Hematopoietic multipotent progenitor cell treated with erythropoietin and hydrocortisone succinate and interleukin-3 and kit ligand, for 4 days (in vitro differentiated cells): ENCODE measurements at regions not wholly inside any gene's neighbourhood (a gene's known extent, or its start where the extent isn't known, plus 50 kb on each side); places are given as distances from the start of the nearest gene placed in this dataset.
"Not testable (repeated sequence)": the region's sequence is repeated elsewhere in the genome, so short reads cannot be mapped to it uniquely, and the experiment has no call there.

Experiments
- DNase-seq: peaks from one replicate; pipeline ENCODE4 v3.0.0-alpha.2; 2015

DNA sequence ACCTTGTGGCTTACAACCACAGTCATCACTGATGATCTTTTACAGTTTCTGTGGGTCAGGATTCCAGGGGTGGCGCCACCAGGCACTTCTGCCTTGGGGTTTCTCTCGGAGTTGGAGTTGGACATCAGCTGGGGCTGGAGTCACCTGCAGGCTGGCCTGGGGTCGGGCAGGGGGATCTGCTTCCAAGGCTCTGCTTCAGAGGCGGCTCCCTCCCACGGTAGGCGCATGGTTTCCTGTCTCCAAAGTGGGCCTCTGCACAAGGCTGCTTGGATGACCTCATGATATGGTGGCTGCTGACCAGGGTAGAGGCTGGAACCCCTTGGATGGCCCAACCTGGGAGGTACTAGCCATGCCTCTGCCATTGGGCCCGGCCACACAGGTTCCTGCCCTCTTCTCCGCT, 170.6 kb upstream of the CIBAR2 start:
- DNase-seq, result no peak

DNA sequence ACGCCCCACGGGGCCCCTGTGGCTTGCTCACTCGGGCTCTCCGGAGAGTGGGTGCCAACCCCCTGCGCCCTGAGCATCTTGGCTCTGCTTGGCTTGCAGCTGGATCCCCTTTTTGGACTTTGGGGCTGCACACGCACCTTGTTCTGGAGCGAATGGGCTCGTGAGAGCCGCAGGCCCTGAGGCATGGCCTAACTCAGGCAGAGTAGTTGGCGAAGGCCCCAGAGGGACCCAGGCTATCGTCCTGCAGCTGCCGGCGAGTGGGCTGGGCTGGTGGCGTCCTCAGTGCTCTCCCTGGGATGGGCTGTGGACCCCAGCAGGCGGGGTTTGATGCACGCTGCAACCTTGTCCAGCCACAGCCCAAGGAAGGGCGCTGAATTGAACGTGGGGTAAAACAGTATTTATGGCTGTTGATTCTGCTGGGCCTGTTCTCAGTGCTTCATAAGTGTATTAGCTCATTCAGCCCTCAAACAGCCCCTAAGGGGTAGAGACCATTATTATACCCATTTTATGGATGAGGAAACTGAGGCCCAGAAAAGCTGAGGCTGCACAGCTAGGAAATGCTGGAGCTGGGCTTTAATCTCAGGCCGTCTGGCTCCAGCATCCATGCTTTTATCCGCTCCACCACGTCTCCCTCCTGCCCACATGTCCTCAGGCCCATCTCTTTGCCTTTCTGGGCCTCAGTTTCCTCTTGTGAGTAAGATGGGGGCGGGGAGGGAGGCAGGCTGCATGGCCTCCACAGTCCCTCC, 171.2 kb upstream of the CIBAR2 start:
- DNase-seq, result no peak

DNA sequence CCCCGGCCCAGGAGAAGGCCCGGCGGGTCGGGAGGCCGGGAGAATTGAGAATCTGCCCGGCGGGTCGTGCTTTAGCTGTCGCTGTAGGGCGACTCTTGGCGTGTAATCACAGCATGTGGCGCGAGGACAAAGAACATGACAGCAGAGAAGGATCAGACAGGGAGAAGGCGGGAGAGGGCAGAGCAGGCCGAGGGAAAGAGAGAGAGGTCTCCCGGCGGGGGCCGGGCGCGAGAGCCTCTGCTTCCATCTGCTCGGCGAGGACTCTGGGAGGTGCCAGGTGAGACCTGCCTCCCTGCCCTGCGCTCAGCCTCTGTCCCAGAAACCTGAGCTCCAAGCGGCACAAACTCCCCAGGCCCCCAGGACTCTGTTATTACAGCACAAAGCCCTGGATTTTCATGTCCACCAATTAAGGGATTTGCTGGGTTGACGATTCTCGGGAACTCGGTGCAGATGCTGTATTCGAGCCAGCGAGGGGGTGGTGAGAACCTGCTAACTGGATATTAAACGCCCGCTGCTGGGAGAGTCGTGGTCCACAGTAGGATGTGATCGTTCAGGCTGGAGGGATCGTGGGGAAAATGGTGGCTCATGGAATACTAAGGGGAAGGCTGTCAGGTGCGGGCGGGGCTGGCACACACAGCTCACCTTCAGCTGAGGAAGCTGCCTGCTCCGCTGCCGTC, 172.0 kb upstream of the CIBAR2 start:
- DNase-seq, result no peak

DNA sequence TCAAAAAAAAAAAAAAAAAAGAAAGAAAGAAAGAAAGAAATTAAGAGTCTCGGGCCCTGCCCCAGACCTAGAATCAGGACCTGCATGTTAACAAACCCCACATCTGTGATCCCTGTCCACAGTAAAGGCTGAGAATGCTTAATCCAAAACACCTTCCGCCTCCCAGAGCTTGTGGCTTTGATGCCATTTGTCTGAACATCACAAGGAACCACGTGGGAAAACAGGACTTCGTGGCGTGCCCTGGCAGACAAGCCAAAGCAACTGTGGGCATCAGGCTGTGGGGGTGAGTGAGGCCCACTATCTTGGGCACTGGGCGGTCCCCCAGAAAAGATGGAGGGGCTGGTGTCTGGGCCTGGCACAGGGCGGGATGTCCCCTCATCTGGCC, 173.4 kb upstream of the CIBAR2 start:
- no peak for DNase-seq

DNA sequence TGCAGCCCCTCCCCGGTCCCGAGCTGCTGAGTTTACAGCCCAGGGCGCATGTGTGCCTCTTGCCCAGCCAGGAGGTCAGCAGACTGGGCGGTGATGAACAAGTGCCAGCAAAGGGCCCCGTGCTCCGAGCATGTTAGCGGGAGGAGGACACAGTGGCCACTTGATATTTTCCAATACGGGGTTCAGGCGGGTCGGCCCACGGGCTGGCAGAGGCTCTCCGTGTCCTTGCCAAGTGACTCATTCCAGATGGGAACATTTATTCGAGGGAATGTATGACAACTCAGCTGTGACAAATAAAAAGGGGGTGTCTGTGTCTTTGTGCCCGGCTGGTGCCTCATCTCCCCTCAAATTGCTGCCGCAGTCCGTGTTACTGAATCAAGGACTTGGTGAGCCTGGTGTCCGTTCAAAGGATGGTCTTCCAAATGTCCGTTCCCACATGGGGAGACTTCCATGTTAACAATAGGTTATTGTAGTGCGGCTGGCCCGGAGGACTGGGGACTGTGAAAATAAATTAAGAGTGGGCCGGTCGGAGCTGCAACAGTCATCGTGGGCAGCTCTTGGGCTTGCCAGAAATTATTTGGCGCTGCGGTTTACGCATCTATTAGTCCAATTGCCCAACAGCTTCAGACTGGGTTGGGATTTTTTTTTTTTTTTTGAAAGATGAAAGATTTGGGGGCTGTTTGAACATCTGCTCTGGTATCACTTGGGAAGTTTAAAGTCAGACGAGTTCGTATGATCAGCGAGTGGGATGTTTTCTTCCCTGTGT, 174.0 kb upstream of the CIBAR2 start:
- no peak for DNase-seq

DNA sequence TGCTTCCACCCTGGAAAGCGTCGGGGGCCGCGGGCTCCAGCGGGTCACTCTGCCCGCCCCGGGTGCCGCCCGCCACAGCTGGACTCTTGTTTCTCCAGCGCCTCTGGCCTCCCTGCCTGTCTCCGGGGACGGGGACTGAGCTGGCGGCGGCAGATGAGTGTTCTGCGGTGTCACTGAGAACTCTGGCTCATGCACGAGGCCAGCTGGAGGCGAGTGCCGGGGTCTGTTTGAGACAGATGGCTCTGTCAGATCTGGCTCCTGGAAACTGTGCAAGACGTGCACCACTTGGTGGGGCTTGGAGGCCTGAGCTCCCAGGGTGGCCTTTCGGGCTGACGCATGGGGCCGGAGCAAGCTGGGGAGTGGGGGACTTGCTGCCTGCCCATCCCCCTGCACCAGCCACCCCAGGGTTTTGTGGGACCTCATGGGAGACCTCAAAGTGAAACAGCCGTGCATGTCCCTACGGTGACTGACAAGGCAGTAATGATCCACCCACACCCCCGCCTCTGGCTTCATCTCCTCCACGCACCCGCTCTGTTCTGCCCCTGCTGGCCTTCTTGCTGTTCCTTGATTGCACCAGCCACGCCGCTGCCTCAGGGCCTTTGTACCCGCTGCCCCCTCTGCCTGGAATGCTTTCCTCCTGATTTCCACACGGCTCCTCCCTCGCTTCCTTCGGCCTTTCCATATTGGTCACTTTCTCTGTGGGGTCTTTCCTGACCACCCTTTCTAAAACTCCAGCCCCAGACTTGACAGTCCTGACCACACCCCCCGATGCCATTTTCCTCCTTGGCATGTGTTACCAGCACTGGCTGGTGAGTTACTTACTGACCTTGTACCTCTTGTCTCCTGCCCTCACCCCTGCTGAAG, 174.9 kb upstream of the CIBAR2 start:
- no peak for DNase-seq

DNA sequence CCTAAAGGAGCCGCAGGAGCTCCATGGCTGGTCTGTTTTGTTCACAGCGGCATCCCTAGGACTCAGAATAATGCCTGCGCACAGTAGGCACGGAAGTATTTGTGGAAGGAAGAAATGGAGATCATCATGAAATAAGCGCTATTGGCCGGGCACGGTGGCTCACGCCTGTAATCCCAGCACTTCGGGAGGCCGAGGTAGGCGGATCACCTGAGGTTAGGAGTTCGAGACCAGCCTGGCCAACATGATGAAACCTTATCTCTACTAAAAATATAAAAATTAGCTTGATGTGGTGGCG, 175.5 kb upstream of the CIBAR2 start:
- not testable (repeated sequence) for DNase-seq

DNA sequence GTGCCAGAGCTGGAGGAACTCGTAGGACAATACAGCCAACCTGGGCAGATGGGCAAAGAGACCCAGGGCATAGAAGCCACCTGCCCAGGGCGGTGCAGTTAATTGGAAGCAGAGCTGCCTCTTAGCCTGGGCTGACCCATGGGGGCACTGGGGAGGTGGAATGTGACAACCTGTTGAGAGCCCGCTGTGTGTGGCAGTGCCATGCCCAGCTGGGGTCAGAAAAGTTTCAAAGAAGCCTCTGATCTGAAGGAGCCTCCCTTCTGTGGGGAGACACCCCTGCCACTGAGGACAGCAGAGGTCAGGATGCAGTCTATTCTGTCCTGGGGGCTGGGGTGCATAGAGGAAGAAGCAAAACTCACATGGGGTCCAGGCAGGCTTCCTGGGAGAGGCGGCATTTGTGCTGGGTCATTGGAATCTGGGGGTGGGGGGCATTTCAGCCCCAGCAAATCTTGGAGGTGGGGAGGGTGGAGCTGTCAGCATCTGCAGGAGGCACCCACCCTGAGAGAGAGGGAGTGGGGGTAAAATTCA, 176.1 kb upstream of the CIBAR2 start:
- no peak for DNase-seq

DNA sequence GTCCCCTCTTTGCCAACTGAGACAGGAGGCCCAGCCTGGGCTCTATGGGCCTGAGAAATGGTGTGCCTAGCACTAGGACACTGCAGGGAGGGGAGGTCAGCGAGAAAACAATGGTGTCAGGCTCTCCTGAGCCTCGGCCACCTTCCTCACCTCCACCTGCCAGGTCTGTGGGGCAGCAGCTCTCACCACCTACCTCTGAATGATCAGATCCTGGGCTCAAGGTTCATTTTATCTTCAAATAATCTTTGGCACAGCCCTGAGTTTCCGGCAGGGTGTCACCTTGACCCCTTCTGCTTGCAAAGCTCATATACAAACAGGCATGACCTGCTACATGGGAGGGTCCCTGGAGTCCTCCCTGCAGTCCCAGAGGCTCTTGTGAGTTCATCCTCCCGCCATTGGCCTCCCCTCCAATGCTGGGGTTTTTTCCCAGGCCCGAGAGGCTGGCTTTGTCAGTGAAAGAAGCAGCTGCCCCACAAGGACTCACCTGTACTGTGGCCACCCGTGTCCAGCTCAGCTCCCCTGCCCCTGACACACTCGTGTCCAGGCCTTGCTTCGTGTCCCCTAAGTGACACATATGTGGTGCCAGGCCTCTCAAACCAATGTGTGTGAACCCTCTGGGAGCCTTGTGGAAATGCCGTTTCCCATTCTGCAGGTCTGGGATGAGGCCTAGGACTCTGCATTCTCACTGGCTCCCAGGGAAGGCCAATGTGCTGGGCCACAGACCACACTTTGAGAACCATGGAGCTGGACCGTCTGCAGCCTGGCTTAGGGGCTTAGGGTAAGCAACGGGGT, 176.8 kb upstream of the CIBAR2 start:
- no peak for DNase-seq

DNA sequence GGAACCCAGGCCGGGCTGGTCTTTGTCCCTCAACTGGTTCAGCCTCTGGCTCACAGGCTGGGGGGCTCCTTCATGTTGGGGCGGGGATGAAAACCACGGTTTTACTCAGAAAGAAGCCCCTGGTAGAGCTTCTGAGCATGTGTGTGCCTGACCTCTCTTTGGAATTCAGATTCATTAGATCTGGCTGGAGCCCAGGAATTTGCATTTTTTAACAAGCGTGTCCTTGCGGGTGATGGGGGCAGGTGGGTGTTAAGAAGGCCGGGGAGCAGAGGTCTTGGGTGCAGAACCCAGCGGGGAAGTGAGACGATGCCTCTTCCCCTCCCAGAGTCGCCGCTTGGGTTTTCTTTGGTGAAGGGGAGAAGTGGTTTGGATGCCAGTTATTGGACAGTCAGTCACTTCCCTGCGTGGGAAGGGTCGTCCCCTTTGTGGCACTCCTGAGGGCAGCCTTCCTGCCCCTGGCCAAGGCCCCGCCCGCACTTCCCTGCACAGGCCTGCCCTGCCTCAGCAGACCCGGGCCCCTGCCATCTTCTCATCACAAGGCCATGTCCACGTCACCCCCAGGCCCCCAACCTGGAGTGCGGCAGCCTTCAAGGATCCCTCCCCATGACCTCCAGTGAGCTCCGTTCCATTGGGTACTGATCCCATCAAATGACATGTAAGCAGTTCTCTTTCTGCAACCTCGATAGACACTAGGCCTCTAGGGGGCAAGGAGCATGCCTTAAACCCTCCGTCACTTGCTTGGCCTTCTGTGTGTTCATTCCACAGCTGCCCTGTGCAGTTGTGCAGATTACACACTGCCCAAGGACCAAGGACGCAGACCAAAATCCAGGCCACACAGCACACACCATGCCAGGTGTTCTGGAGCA, 177.7 kb upstream of the CIBAR2 start:
- peak; percentile 45 for DNase-seq

DNA sequence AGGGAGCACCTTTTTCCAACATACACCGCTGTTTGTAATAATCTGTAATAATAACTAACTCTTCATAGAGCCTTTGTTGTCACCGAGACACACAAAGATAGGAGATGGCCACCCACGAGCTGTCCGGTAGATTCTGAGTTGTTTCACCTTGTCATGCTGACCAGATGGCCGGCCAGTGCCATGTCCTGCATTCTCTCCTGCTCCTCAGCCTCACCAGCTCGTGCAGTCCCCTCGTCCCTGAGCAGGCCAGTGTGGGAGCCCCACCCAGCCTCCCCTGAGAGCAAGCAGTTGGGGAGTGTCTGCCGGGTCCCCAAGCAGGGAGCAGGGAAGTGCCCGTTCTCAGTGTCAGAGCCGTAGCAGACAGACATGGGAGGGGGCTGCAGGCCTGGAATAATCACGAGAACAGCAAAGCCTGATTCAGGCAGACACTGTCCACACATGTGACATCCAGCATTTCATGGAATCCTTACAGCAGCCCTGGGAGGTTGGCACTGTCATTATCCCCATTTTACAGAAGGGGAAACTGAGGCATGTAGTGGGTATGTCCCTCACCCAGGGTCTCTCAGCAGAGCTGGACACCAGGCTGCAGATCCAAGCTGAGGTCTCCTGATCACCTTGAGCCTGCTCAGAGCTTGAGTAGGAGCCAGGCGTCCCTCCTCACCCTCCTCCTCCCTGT, 178.5 kb upstream of the CIBAR2 start:
- no peak for DNase-seq

DNA sequence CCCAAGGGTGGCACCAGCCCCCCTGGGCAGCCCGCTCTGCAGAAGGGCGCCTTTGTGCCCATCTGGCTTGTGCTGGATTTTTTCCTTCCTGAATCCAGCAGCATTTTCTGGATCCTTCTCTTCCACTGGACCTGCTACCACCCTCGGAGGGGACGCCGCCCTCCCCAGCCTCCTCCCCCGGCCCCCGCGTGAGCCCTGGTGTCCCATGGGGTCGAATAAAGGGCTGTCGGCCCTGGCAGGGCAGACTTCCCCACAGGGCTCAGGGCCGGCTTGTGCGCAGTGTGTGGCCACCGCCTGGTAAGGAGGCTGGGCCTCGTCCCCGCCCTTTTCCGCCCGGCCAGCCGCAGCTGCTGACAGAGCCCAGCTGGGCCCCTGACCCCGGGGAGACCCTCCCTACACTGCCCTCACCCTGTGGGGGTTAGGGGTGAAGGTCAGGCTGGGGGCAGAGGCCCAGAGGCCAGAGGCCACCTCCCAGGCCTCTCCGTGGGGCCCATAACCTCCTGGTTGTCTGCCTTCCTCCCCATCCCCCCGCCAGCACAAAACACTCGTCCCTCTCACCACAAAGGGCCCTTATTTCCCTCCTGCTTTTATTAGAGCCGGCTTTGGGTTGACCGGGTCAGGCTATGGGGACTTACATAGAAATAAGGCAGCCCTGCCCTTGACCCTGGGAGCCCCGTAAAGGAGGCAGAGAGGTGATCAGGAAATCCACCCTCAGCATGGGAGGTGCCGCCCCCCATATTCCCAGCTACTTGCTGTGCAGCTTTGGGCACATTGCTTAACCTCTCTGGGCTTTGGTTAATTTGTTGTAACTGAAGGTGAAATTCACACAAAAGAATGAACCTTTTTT, 179.3 kb upstream of the CIBAR2 start:
- peak; percentile 68 for DNase-seq

DNA sequence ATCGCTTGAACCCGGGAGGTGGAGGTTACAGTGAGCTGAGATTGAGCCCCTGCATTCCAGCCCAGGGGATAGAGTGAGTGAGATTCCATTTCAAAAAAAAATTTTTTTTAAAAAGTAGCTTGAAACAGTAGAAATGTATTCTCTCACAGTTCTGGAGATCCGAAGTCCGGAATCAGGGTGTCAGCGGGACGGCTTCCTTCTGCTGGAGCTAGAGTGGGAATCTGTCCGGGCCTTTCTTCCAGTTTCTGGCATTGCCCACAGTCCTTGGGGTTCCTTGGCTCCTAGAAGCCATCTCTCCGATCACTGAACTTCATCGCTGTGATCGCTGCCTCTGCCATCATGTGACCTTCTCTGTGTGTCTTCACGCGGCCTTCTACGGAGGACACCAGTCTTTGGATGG, 181.2 kb upstream of the CIBAR2 start:
- DNase-seq, result no peak

DNA sequence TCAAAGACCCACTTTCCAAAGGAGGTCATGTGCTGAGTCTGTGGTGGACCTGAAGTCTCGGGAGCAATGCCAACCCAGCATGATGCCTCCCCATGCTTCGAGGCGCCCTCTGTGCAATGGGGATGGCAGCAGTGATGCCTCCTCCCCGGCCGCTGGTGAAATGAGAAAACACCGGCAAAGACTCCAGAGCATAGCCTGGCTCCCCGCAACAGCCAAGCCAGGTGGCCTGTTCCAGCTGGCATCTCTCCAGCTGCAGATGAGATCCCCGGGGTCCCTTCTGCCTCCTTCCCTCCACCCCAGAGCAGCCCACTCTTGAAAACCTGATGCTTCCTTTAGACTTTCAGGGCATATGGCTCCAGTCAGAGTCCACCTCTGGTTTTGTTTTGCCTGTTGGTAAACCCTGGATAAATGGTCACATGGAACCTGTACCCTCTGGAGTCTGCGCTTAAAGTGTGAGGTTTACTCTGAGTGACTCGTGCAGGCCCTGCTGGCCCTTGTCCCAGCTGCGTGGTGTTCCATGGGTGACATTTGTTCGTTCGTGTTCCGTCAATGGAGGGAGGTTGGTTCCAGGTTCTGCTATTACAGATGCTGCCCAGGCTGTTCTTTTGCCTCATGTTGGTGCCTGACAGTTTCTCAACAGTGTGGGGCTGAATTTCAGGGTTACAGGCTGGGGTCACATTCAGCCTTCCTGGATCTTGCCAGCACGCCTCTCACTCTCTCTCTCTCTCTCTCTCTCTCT, 181.8 kb upstream of the CIBAR2 start:
- DNase-seq, result no peak

DNA sequence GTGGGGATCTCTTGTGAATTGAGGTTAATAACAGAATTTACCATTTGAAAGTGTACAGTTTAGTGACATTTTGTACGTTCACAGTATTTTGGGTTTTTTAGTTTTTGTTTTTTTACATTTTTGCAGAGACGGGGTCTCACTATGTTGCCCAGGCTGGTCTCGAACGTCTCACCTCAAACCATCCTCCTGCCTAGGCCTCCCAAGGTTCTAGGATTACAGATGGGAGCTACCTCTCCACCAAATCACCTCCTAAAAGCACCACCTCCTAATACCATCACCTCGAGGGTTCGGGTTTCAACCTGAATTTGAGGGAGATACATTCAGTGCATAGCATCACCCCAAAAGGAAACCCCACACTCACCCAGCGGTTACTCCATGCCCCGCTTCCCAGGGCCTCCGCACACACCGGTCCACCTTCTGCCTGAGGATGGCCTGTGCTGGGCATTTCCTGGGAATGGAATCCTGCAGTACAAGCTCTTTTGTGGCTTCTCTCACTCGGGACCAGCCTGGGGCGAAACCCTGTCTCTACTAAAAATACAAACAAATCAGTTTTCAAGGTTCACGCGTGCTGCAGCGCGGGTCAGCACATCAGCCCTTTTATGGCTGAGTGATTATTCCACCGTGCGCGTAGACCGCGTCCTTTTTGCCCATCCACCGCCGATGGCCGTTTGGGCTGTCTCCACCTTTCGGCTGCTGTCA, 182.7 kb upstream of the CIBAR2 start:
- no peak for DNase-seq

DNA sequence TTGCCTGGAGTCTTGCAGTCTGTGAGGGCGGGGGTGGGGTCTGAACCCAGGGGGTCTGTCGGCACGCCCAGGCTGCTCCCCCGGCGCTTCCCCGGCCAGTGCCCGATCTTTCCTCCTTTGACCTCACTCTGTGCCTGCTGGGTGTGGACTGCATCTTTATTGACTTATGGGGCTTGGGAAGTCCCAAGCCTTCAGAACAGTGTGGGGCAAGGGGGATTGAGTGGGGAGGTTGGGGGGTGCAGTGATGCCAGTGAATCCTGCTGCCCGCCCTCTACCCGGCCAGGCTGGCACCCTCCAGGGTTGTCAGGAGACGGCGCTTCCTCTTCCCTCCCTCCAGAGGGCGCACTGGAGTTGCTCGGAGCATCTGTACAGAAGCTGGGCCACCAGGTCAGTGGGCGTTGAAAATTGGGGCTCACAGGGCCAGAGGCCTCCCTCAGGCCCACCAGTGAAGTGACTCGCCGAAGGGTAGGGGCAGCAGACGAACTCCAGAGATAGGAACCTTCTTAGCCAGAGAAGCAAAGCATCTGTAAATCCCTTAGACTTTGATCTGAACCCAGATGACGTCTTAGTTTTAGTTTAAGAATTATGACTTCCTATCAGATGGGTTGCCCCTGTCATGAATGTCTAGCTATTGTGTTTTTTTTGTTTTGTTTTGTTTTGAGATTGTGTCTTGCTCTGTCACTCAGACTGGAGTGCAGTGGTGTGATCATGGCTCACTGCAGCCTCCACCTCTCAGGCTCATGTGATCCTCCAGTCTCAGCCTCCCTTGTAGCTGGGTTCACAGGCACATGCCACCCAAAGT, 184.8 kb upstream of the CIBAR2 start:
- DNase-seq, result peak; percentile 82

DNA sequence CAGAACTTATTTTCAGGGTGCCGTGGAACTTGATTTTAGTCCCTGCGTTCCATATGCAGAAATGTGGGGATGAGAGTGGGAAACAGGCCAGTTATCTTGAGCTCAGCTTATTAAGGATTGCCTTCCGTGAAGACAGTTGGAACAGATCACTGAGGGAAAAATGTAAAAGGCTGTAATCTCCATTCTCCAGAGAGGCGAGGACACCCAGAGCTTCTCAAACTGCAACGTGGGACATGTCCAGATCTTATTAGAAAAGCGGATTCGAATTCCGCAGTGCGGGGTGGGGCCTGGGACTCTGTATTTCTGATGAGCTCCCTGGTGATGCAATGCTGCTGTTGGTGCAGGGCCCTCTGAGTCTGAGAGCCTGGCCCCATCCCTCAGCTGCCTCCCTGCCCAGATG, 185.6 kb upstream of the CIBAR2 start:
- no peak for DNase-seq
